ENCODE measurements at regions not wholly inside any gene's neighbourhood (a gene's known extent, or its start where the extent isn't known, plus 50 kb on each side); places are given as distances from the start of the nearest gene placed in this dataset.
A peak's percentile ranks its signal among the peaks of the same experiment; 100 is the strongest.
"Not testable (repeated sequence)": the region's sequence is repeated elsewhere in the genome, so short reads cannot be mapped to it uniquely, and the experiment has no call there.

- no peak for DNase-seq
Observed at GRCh38 chr16:52035436-52035835, 511.5 kb downstream of the TOX3 start.

GRCh38 chr16:52034830-52035229 is 512.1 kb downstream of the TOX3 start:
- DNase-seq = no peak

- no peak for DNase-seq
Observed at GRCh38 chr16:52033992-52034391, 513.0 kb downstream of the TOX3 start.

- no peak for DNase-seq
Observed at GRCh38 chr16:52022980-52023379, 524.0 kb downstream of the TOX3 start.

GRCh38 chr16:52022177-52022576 is 524.8 kb downstream of the TOX3 start:
- DNase-seq = no peak

- no peak for DNase-seq
Observed at GRCh38 chr16:52016387-52016786, 530.6 kb downstream of the TOX3 start.

GRCh38 chr16:52005551-52005950 is 541.4 kb downstream of the TOX3 start:
- DNase-seq = no peak

GRCh38 chr16:52004343-52004742 is 542.6 kb downstream of the TOX3 start:
- DNase-seq = no peak

- DNase-seq = no peak
Observed at GRCh38 chr16:52002026-52002425, 544.9 kb downstream of the TOX3 start.

GRCh38 chr16:51996516-51996915 is 550.4 kb downstream of the TOX3 start:
- no peak for DNase-seq

GRCh38 chr16:51994597-51994996 is 552.3 kb downstream of the TOX3 start:
- peak; percentile 51 for DNase-seq

- DNase-seq = no peak
Observed at GRCh38 chr16:51989637-51990230, 557.2 kb downstream of the TOX3 start.

GRCh38 chr16:51988977-51989376 is 558.0 kb downstream of the TOX3 start:
- DNase-seq = no peak

- DNase-seq = no peak
Observed at GRCh38 chr16:51987519-51987918, 559.4 kb downstream of the TOX3 start.

- no peak for DNase-seq
Observed at GRCh38 chr16:51986717-51987116, 560.2 kb downstream of the TOX3 start.

- DNase-seq = no peak
Observed at GRCh38 chr16:51986301-51986700, 560.6 kb downstream of the TOX3 start.

GRCh38 chr16:51985126-51985525 is 561.8 kb downstream of the TOX3 start:
- no peak for DNase-seq

- DNase-seq = no peak
Observed at GRCh38 chr16:51984395-51984794, 562.5 kb downstream of the TOX3 start.

GRCh38 chr16:51982715-51983680 is 563.9 kb downstream of the TOX3 start:
- DNase-seq = peak; percentile 35

- DNase-seq = no peak
Observed at GRCh38 chr16:51981725-51982124, 565.2 kb downstream of the TOX3 start.

- not testable (repeated sequence) for DNase-seq
Observed at GRCh38 chr16:51977506-51977905, 569.4 kb downstream of the TOX3 start.

GRCh38 chr16:51971184-51971583 is 575.8 kb downstream of the TOX3 start:
- DNase-seq = no peak

GRCh38 chr16:51968749-51969148 is 578.2 kb downstream of the TOX3 start:
- DNase-seq = no peak

- no peak for DNase-seq
Observed at GRCh38 chr16:51967646-51968045, 579.3 kb downstream of the TOX3 start.

All from NCI-H1436 treated with DMSO at 0.1 percent for 48 hours (cell line).